PC-3 (cell line): ENCODE measurements at regions not wholly inside any gene's neighbourhood (a gene's known extent, or its start where the extent isn't known, plus 50 kb on each side); places are given as distances from the start of the nearest gene placed in this dataset.

ENCODE experiments used
- CTCF ChIP-seq: fragments of 300-600 bp; sonication (generic); conservative IDR thresholded peaks from 2 replicates; pipeline ENCODE4 v1.5.1; 2017; ENCODE audit warnings: antibody characterized with exemption, low read depth, mild to moderate bottlenecking, low read length
- EZH2 ChIP-seq: fragments of 300-600 bp; sonication (generic); IDR thresholded peaks from one replicate; pipeline ENCODE4 v1.6.1; 2017; ENCODE audit warnings: antibody characterized with exemption, mild to moderate bottlenecking, low read length; ENCODE audit not compliant: unreplicated experiment
- EZH2phosphoT487 ChIP-seq: fragments of 300-600 bp; sonication (generic); IDR thresholded peaks from 2 replicates; pipeline ENCODE4 v1.6.1; 2018; ENCODE audit warnings: mild to moderate bottlenecking, antibody characterized with exemption, low read length, borderline replicate concordance

GRCh38 chr5:53785924-53786323, 225.5 kb downstream of the NDUFS4 start:
- no peak for TF ChIP-seq CTCF
- no peak for TF ChIP-seq EZH2
- no peak for TF ChIP-seq EZH2phosphoT487
